ENCODE measurements at regions not wholly inside any gene's neighbourhood (a gene's known extent, or its start where the extent isn't known, plus 50 kb on each side); places are given as distances from the start of the nearest gene placed in this dataset.

DNA sequence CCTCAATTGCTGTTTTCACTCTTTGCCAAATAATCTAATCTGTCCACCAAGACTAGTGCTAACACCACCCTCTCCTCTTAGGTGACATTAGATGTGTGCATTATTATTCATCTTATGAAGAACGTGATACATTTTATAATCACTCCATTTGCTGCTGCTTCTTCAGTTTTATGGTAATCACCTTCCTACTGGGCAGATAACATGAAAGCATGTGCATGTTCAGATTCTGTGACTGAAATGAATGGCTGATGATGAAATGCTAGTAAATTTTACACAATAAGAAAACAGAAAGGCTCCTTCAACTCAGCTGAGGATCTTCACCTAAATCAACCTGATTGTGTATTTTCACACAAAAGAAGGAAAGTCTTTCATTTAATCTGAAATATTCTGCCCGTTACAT is 577.6 kb downstream of the CSNK1G3 start:
- Histone ChIP-seq H4K5ac (ENCODE audit: insufficient read length, low read depth, low read length) (no peak overlapping the region), H3K4me3 (ENCODE audit: extremely low read depth in 1 of 4, insufficient read depth in 2 of 4, low read depth in 3 of 4, low read length in 4 of 4) (no peak overlapping the region), H3K23me2 (ENCODE audit: low read depth, low read length) (no peaks in the 10 kb centered on the region), H2BK15ac (ENCODE audit: low read length) (no peak overlapping the region), H2BK120ac (replicated peaks; ENCODE audit: low read depth, low read length) (no peak overlapping the region), H3K4me2 (ENCODE audit: insufficient read depth in 1 of 2, low read depth in 2 of 2, low read length in 2 of 2) (no peak overlapping the region), H4K8ac (ENCODE audit: extremely low read depth, insufficient read depth, low read length) (no peak overlapping the region), H3K9me3 (ENCODE audit: insufficient read depth in 2 of 2, low read depth in 1 of 2, low read length in 1 of 2) (no peaks in the 10 kb centered on the region), H4K91ac (replicated peaks; ENCODE audit: insufficient read length, low read length) (no peak overlapping the region), H3K27ac (ENCODE audit: low read depth, low read length) (no peak overlapping the region), H3K36me3 (ENCODE audit: control insufficient read depth in 2 of 4, insufficient read depth in 4 of 4, low read length in 3 of 4) (no peaks in the 10 kb centered on the region), H3K79me2 (ENCODE audit: control insufficient read depth in 1 of 2, insufficient read depth in 2 of 2, low read length in 2 of 2) (no peaks in the 10 kb centered on the region), H3K18ac (ENCODE audit: extremely low read depth, low read length) (no peak overlapping the region), H3K79me1 (ENCODE audit: low read depth, low read length) (no peaks in the 10 kb centered on the region), H2BK5ac (ENCODE audit: low read depth, low read length) (no peak overlapping the region), H3K23ac (ENCODE audit: insufficient read length) (no peak overlapping the region), H2AFZ (ENCODE audit: low read length) (no peak overlapping the region), H3K14ac (ENCODE audit: insufficient read length) (no peak overlapping the region), H3K27me3 (replicated peaks in 1 of 4; ENCODE audit: control insufficient read depth in 3 of 4, extremely low read depth in 1 of 4, insufficient read depth in 3 of 4, low read length in 3 of 4) (no peaks in the 10 kb centered on the region), H2BK20ac (ENCODE audit: low read length) (no peak overlapping the region), H2BK12ac (ENCODE audit: low read depth, low read length) (no peak overlapping the region), H3K4me1 (replicated peaks in 1 of 4; ENCODE audit: control insufficient read depth in 3 of 4, insufficient read depth in 4 of 4, low read length in 3 of 4) (peaks cover 0 to 16% (median 4%) of the 10 kb centered on the region in 4 experiments; a peak in 3 of 7 replicates), H3K4ac (replicated peaks; ENCODE audit: insufficient read length, low read depth, low read length) (no peak overlapping the region), H3K9ac (replicated peaks in 1 of 4; ENCODE audit: extremely low read depth in 1 of 4, low read depth in 3 of 4, low read length in 3 of 4) (no peak overlapping the region), H4K20me1 (replicated peaks in 1 of 2; ENCODE audit: control insufficient read depth in 1 of 2, insufficient read depth in 2 of 2, low read length in 2 of 2) (no peaks in the 10 kb centered on the region), H3K56ac (replicated peaks; ENCODE audit: insufficient read length, low read depth, low read length) (no peak overlapping the region), H2AK5ac (ENCODE audit: low read depth, low read length) (no peak overlapping the region)
- WGBS, 2 experiments (ENCODE audit: extremely low coverage in 1 of 2, insufficient coverage in 1 of 2, insufficient read length in 1 of 2, insufficient replicate concordance in 2 of 2, low coverage in 1 of 2, low lambda C conversion rate in 2 of 2, missing lambda C conversion rate in 1 of 2): 63% methylated on average over 2 of the region's 2 CpGs; no CpG with 5 or more reads in 1 of the 2 experiments
- CTCF ChIA-PET (ENCODE audit: partially characterized antibody): interaction anchor here (0.7 kb wide), 1 partner anchor 9 kb away, joined by 3 read pairs; no protein-coding TSS in a partner anchor
- POLR2A ChIA-PET (ENCODE audit: partially characterized antibody): no interaction called here
- FAIRE-seq (no peak), DNase-seq (ENCODE audit: low read depth in 1 of 2, low spot score in 2 of 2) (no peak)
- TF ChIP-seq HDAC6 (IDR thresholded peaks at IDR 0.05; ENCODE audit: low read depth, low read length) (no peak), SUZ12 (IDR thresholded peaks at IDR 0.05; ENCODE audit: low read length) (no peak), GTF2F1 (IDR thresholded peaks at IDR 0.05; ENCODE audit: borderline replicate concordance, low read depth, low read length) (no peak), YY1 (IDR thresholded peaks at IDR 0.05; ENCODE audit: low read depth, low read length) (no peak), PHF8 (conservative IDR thresholded peaks at IDR 0.05; ENCODE audit: low read depth, low read length) (no peak), CBX8 (IDR thresholded peaks at IDR 0.05; ENCODE audit: borderline replicate concordance, low read depth, low read length) (no peak), HDAC2 (IDR thresholded peaks at IDR 0.05; ENCODE audit: borderline replicate concordance in 1 of 2, low read depth in 2 of 2, low read length in 2 of 2) (no peak), ASH2L (IDR thresholded peaks at IDR 0.05; ENCODE audit: low read length) (no peak), KDM5A (IDR thresholded peaks at IDR 0.05; ENCODE audit: low read length) (no peak)
- TF ChIP-seq, protein P1, sequence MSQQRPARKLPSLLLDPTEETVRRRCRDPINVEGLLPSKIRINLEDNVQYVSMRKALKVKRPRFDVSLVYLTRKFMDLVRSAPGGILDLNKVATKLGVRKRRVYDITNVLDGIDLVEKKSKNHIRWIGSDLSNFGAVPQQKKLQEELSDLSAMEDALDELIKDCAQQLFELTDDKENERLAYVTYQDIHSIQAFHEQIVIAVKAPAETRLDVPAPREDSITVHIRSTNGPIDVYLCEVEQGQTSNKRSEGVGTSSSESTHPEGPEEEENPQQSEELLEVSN (IDR thresholded peaks at IDR 0.05): no peak
- TF ChIP-seq, protein P2, sequence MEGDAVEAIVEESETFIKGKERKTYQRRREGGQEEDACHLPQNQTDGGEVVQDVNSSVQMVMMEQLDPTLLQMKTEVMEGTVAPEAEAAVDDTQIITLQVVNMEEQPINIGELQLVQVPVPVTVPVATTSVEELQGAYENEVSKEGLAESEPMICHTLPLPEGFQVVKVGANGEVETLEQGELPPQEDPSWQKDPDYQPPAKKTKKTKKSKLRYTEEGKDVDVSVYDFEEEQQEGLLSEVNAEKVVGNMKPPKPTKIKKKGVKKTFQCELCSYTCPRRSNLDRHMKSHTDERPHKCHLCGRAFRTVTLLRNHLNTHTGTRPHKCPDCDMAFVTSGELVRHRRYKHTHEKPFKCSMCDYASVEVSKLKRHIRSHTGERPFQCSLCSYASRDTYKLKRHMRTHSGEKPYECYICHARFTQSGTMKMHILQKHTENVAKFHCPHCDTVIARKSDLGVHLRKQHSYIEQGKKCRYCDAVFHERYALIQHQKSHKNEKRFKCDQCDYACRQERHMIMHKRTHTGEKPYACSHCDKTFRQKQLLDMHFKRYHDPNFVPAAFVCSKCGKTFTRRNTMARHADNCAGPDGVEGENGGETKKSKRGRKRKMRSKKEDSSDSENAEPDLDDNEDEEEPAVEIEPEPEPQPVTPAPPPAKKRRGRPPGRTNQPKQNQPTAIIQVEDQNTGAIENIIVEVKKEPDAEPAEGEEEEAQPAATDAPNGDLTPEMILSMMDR (IDR thresholded peaks at IDR 0.05; ENCODE audit: control extremely low read depth in 1 of 3, insufficient read depth in 1 of 3, low read depth in 1 of 3, low read length in 3 of 3): no peak

All from H1 (cell line).